CD1c-positive myeloid dendritic cell (primary cell): ENCODE measurements at regions not wholly inside any gene's neighbourhood (a gene's known extent, or its start where the extent isn't known, plus 50 kb on each side); places are given as distances from the start of the nearest gene placed in this dataset.
A peak's percentile ranks its signal among the peaks of the same experiment; 100 is the strongest.
"Not testable (repeated sequence)": the region's sequence is repeated elsewhere in the genome, so short reads cannot be mapped to it uniquely, and the experiment has no call there.

Source experiments
- DNase-seq: peaks from one replicate; pipeline ENCODE4 v3.0.0-alpha.2; 2016; ENCODE audit errors: extremely low spot score

GRCh38 chr9:16272776-16273175, 597.7 kb downstream of the BNC2 start:
- DNase-seq: no peak

- DNase-seq: no peak
Observed at GRCh38 chr9:16275795-16276624, 594.5 kb downstream of the BNC2 start.

- DNase-seq: no peak
Observed at GRCh38 chr9:16276866-16277265, 593.6 kb downstream of the BNC2 start.

GRCh38 chr9:16277471-16277960, 593.0 kb downstream of the BNC2 start:
- no peak for DNase-seq

GRCh38 chr9:16278326-16278999, 592.0 kb downstream of the BNC2 start:
- DNase-seq: no peak

GRCh38 chr9:16281707-16282106, 588.8 kb downstream of the BNC2 start:
- no peak for DNase-seq

- DNase-seq: no peak
Observed at GRCh38 chr9:16282216-16282615, 588.3 kb downstream of the BNC2 start.

GRCh38 chr9:16282718-16283117, 587.8 kb downstream of the BNC2 start:
- no peak for DNase-seq

- DNase-seq: no peak
Observed at GRCh38 chr9:16286160-16286559, 584.3 kb downstream of the BNC2 start.

- peak; percentile 75 for DNase-seq
Observed at GRCh38 chr9:16289639-16290038, 580.8 kb downstream of the BNC2 start.

- DNase-seq: peak; percentile 32
Observed at GRCh38 chr9:16290169-16290568, 580.3 kb downstream of the BNC2 start.

GRCh38 chr9:16291921-16292320, 578.5 kb downstream of the BNC2 start:
- DNase-seq: no peak

GRCh38 chr9:16293610-16294009, 576.9 kb downstream of the BNC2 start:
- DNase-seq: peak; percentile 1

- DNase-seq: no peak
Observed at GRCh38 chr9:16294133-16294770, 576.2 kb downstream of the BNC2 start.

- DNase-seq: not testable (repeated sequence)
Observed at GRCh38 chr9:16294940-16295339, 575.5 kb downstream of the BNC2 start.

GRCh38 chr9:16299368-16299767, 571.1 kb downstream of the BNC2 start:
- not testable (repeated sequence) for DNase-seq

- no peak for DNase-seq
Observed at GRCh38 chr9:16303506-16303905, 567.0 kb downstream of the BNC2 start.

- DNase-seq: no peak
Observed at GRCh38 chr9:16304301-16304700, 566.2 kb downstream of the BNC2 start.

- DNase-seq: no peak
Observed at GRCh38 chr9:16306586-16306985, 563.9 kb downstream of the BNC2 start.

- no peak for DNase-seq
Observed at GRCh38 chr9:16307626-16308195, 562.8 kb downstream of the BNC2 start.

- no peak for DNase-seq
Observed at GRCh38 chr9:16308645-16309044, 561.8 kb downstream of the BNC2 start.

- no peak for DNase-seq
Observed at GRCh38 chr9:16309082-16309468, 561.4 kb downstream of the BNC2 start.
